ENCODE measurements at regions not wholly inside any gene's neighbourhood (a gene's known extent, or its start where the extent isn't known, plus 50 kb on each side); places are given as distances from the start of the nearest gene placed in this dataset.

GRCh38 chr10:120162471-120162870, 269.9 kb downstream of the SEC23IP start:
- no peak for TF ChIP-seq POLR2A (IDR thresholded peaks at IDR 0.05)
- TF ChIP-seq EP300 (IDR thresholded peaks at IDR 0.05): no peak

All from tibial nerve (tissue), 3 donors.